ENCODE measurements at regions not wholly inside any gene's neighbourhood (a gene's known extent, or its start where the extent isn't known, plus 50 kb on each side); places are given as distances from the start of the nearest gene placed in this dataset.

DNA sequence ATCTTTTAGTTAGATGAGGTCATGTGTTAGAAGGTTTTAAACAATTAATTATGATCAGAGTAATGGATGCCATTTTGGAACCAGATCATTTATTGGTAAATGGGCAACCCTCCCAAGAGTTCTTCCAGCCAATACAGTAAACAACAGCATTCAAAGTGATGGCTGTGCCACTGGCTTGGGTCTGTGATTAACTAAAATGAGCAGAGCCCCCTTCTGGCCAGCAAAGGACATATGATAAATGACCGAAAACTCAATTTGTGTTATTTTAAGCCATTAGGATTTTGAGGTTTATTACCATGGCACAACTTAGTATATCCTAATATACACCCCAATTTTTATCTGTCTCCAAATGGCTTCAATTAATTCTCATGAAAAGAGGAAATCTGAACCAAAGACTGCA is 90.8 kb upstream of the NPFFR2 start:
- Histone ChIP-seq H3K27me3 (replicated peaks in 1 of 4; ENCODE audit: control insufficient read depth in 3 of 4, extremely low read depth in 1 of 4, insufficient read depth in 3 of 4, low read length in 3 of 4) (no peaks in the 10 kb centered on the region), H3K14ac (ENCODE audit: insufficient read length) (no peak overlapping the region)
- peak; percentile 87 for FAIRE-seq

More for the DNA sequence above, 90.8 kb upstream of the NPFFR2 start:
- Histone ChIP-seq H3K4me1 (replicated peaks in 1 of 4; ENCODE audit: control insufficient read depth in 3 of 4, insufficient read depth in 4 of 4, low read length in 3 of 4) (no peaks in the 10 kb centered on the region), H3K4ac (replicated peaks; ENCODE audit: insufficient read length, low read depth, low read length) (no peak overlapping the region), H4K20me1 (replicated peaks in 1 of 2; ENCODE audit: control insufficient read depth in 1 of 2, insufficient read depth in 2 of 2, low read length in 2 of 2) (no peaks in the 10 kb centered on the region), H4K5ac (ENCODE audit: insufficient read length, low read depth, low read length) (peak overlapping the region; percentile 97), H3K4me3 (ENCODE audit: extremely low read depth in 1 of 4, insufficient read depth in 2 of 4, low read depth in 3 of 4, low read length in 4 of 4) (peak overlapping the region in 1 of 4 experiments; percentile 12; a peak in 1 of 8 replicates), H3K56ac (replicated peaks; ENCODE audit: insufficient read length, low read depth, low read length) (no peak overlapping the region), H3K79me1 (ENCODE audit: low read depth, low read length) (no peaks in the 10 kb centered on the region), H3K23me2 (ENCODE audit: low read depth, low read length) (no peaks in the 10 kb centered on the region), H2BK15ac (ENCODE audit: low read length) (no peak overlapping the region), H4K8ac (ENCODE audit: extremely low read depth, insufficient read depth, low read length) (no peak overlapping the region), H2BK20ac (ENCODE audit: low read length) (no peak overlapping the region), H3K79me2 (ENCODE audit: control insufficient read depth in 1 of 2, insufficient read depth in 2 of 2, low read length in 2 of 2) (no peaks in the 10 kb centered on the region), H3K27ac (ENCODE audit: low read depth, low read length) (no peak overlapping the region), H3K4me2 (ENCODE audit: insufficient read depth in 1 of 2, low read depth in 2 of 2, low read length in 2 of 2) (no peak overlapping the region), H3K18ac (ENCODE audit: extremely low read depth, low read length) (no peak overlapping the region; the same call in 1 of the 2 replicates), H2BK5ac (ENCODE audit: low read depth, low read length) (no peak overlapping the region), H3K23ac (ENCODE audit: insufficient read length) (no peak overlapping the region), H3K9me3 (ENCODE audit: insufficient read depth in 2 of 2, low read depth in 1 of 2, low read length in 1 of 2) (peaks cover 17 to 18% of the 10 kb centered on the region in 2 experiments; a peak in 3 of 4 replicates), H3K36me3 (ENCODE audit: control insufficient read depth in 2 of 4, insufficient read depth in 4 of 4, low read length in 3 of 4) (peaks cover 0 to 11% (median 0%) of the 10 kb centered on the region in 4 experiments; a peak in 2 of 8 replicates), H4K91ac (replicated peaks; ENCODE audit: insufficient read length, low read length) (no peak overlapping the region), H2BK120ac (replicated peaks; ENCODE audit: low read depth, low read length) (no peak overlapping the region), H2AFZ (ENCODE audit: low read length) (no peak overlapping the region), H3K9ac (replicated peaks in 1 of 4; ENCODE audit: extremely low read depth in 1 of 4, low read depth in 3 of 4, low read length in 3 of 4) (no peak overlapping the region), H2AK5ac (ENCODE audit: low read depth, low read length) (no peak overlapping the region), H2BK12ac (ENCODE audit: low read depth, low read length) (no peak overlapping the region)
- POLR2A ChIA-PET (ENCODE audit: partially characterized antibody), result no interaction called here
- CTCF ChIA-PET (ENCODE audit: partially characterized antibody), result no interaction called here
- TF ChIP-seq CHD1 (IDR thresholded peaks at IDR 0.05; ENCODE audit: low read depth, low read length) (no peak), CHD2 (IDR thresholded peaks at IDR 0.05; ENCODE audit: low read length) (no peak), CTCF (IDR thresholded peaks at IDR 0.05; ENCODE audit: control extremely low read depth in 1 of 3, insufficient read depth in 1 of 3, low read depth in 1 of 3, low read length in 3 of 3) (peak in 2 of 3 experiments; percentile 48; a peak in 3 of 4 replicates), RAD21 (IDR thresholded peaks at IDR 0.05 in 1 of 2, conservative IDR thresholded peaks at IDR 0.05 in 1 of 2; ENCODE audit: low read depth in 2 of 2, low read length in 2 of 2) (peak; percentile 64 to 76)
- DNase-seq (ENCODE audit: low read depth in 1 of 2, low spot score in 2 of 2), result peak in 1 of 2 experiments; percentile 7
- WGBS, 2 experiments (ENCODE audit: extremely low coverage in 1 of 2, insufficient coverage in 1 of 2, insufficient read length in 1 of 2, insufficient replicate concordance in 2 of 2, low coverage in 1 of 2, low lambda C conversion rate in 2 of 2, missing lambda C conversion rate in 1 of 2), result 65% methylated on average over 1 of the region's 1 CpG; no CpG with 5 or more reads in 1 of the 2 experiments
